CD4-positive, alpha-beta T cell (primary cell): ENCODE measurements at regions not wholly inside any gene's neighbourhood (a gene's known extent, or its start where the extent isn't known, plus 50 kb on each side); places are given as distances from the start of the nearest gene placed in this dataset.

Source experiments
- ATAC-seq: fragments of 200-7000 bp; cut with Tn5 transposase; one replicate; pipeline ENCODE4 v1.10.0; 2022; ENCODE audit warnings: mild to moderate bottlenecking; ENCODE audit not compliant: poor library complexity
- CTCF ChIA-PET: fragments of 350-600 bp; sonication (Branson Sonifier 250); formaldehyde crosslinking; loops from one replicate; lab custom pipeline; 2021; ENCODE audit warnings: antibody characterized with exemption, inconsistent platforms; lab: Charles Lee
- POLR2A ChIA-PET: fragments of 350-600 bp; sonication (Branson Sonifier 250); formaldehyde crosslinking; loops from one replicate; lab custom pipeline; 2021; ENCODE audit warnings: antibody characterized with exemption, inconsistent platforms; lab: Charles Lee
- DNase-seq, 14 experiments: peaks; one replicate each; pipeline ENCODE4 v3.0.0-alpha.2; 2013 to 2020; ENCODE audit warnings: mixed read lengths in 2 of 14
- H3K27ac ChIP-seq, 2 donors: one replicate each; pipeline versions ENCODE4 v1.5.1 to v1.7.0; 2013; ENCODE audit warnings: low read length in 2 of 2, low read depth in 1 of 2, mild to moderate bottlenecking in 1 of 2
- H3K27me3 ChIP-seq, 2 experiments: 1 replicate in 1 of 2; 2 replicates in 1 of 2; pipeline versions ENCODE4 v1.6.1 to v1.7.0; 2013; ENCODE audit warnings: low read length in 2 of 2, control low read depth in 1 of 2, mild to moderate bottlenecking in 1 of 2, moderate library complexity in 1 of 2; ENCODE audit not compliant: insufficient read depth in 2 of 2, control insufficient read depth in 1 of 2
- H3K36me3 ChIP-seq: one replicate; pipeline ENCODE4 v1.6.1; 2013; ENCODE audit warnings: low read length, control low read depth; ENCODE audit not compliant: insufficient read depth
- H3K4me1 ChIP-seq: one replicate; pipeline ENCODE4 v1.6.1; 2013; ENCODE audit warnings: low read length, control low read depth; ENCODE audit not compliant: insufficient read depth
- H3K4me3 ChIP-seq: one replicate; pipeline ENCODE4 v1.5.1; 2013; ENCODE audit warnings: mild to moderate bottlenecking, low read length, moderate library complexity
- H3K9me3 ChIP-seq, 2 experiments: 1 replicate in 1 of 2; 2 replicates in 1 of 2; pipeline versions ENCODE4 v1.6.1 to v1.7.0; 2013; ENCODE audit warnings: low read length in 2 of 2, mild to moderate bottlenecking in 2 of 2, control low read depth in 1 of 2, moderate library complexity in 1 of 2; ENCODE audit not compliant: control insufficient read depth in 1 of 2, insufficient read depth in 1 of 2
- H3K27ac Mint-ChIP-seq: one replicate; pipeline ENCODE4 v1.8.0; 2020; ENCODE audit warnings: mixed read lengths
- H3K27me3 Mint-ChIP-seq: one replicate; pipeline ENCODE4 v1.8.0; 2021; ENCODE audit warnings: mixed read lengths
- H3K36me3 Mint-ChIP-seq: one replicate; pipeline ENCODE4 v1.8.0; 2021; ENCODE audit warnings: low read depth, mixed read lengths
- H3K4me1 Mint-ChIP-seq: one replicate; pipeline ENCODE4 v1.8.0; 2021; ENCODE audit warnings: low read depth, mixed read lengths
- H3K4me3 Mint-ChIP-seq: one replicate; pipeline ENCODE4 v1.8.0; 2020; ENCODE audit warnings: mild to moderate bottlenecking, mixed read lengths
- H3K9me3 Mint-ChIP-seq: one replicate; pipeline ENCODE4 v1.8.0; 2020; ENCODE audit warnings: mixed read lengths
- intact Hi-C, 2 experiments: fragments of 100-400 bp; cut with DNase I in 1 of 2; cut with micrococcal nuclease in 1 of 2; formaldehyde crosslinking; loops; one replicate each; pipeline versions ENCODE4 v1.15.1 to v1.9.0; 2023 to 2025; cut with DNase I, micrococcal nuclease
- TF ChIP-seq, protein P1 (sequence below): fragments of 200-600 bp; IDR thresholded peaks from one replicate; pipeline ENCODE4 v1.8.0; 2022; ENCODE audit warnings: antibody characterized with exemption, mild to moderate bottlenecking

DNA sequence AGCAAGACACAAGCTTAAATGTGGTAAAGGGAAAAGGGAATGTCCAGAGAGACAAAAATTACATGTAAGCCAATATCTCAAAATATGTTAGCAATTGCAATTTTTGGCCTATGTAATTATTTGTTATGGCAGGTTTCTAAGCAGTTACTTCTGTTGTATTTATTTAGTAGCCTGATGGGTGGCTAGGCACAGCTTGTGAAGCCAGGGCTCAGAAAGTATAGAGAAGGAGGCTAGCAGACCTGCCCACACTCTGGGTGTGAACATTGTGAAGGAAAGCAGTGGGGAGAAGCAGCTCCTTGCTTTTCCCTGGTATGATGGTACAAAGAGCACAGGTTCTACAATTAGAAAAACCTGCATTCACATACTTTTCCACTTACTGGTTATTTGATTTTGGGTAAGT, 196.5 kb upstream of the PGR start:
- Mint-ChIP-seq H3K9me3 (peaks cover 7% of the 10 kb centered on the region), H3K27me3 (no peaks in the 10 kb centered on the region), H3K36me3 (no peaks in the 10 kb centered on the region), H3K4me3 (no peak overlapping the region), H3K4me1 (no peaks in the 10 kb centered on the region), H3K27ac (no peak overlapping the region)
- Histone ChIP-seq H3K4me1 (no peaks in the 10 kb centered on the region), H3K36me3 (no peaks in the 10 kb centered on the region), H3K4me3 (no peak overlapping the region), H3K9me3 (no peaks in the 10 kb centered on the region), H3K27ac (no peak overlapping the region), H3K27me3 (no peaks in the 10 kb centered on the region)
- DNase-seq: no peak
- no peak for ATAC-seq
- intact Hi-C loops: no loop called here
- TF ChIP-seq, protein P1, sequence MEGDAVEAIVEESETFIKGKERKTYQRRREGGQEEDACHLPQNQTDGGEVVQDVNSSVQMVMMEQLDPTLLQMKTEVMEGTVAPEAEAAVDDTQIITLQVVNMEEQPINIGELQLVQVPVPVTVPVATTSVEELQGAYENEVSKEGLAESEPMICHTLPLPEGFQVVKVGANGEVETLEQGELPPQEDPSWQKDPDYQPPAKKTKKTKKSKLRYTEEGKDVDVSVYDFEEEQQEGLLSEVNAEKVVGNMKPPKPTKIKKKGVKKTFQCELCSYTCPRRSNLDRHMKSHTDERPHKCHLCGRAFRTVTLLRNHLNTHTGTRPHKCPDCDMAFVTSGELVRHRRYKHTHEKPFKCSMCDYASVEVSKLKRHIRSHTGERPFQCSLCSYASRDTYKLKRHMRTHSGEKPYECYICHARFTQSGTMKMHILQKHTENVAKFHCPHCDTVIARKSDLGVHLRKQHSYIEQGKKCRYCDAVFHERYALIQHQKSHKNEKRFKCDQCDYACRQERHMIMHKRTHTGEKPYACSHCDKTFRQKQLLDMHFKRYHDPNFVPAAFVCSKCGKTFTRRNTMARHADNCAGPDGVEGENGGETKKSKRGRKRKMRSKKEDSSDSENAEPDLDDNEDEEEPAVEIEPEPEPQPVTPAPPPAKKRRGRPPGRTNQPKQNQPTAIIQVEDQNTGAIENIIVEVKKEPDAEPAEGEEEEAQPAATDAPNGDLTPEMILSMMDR: no peak
- ChIA-PET POLR2A (no interaction called here), CTCF (no interaction called here)

DNA sequence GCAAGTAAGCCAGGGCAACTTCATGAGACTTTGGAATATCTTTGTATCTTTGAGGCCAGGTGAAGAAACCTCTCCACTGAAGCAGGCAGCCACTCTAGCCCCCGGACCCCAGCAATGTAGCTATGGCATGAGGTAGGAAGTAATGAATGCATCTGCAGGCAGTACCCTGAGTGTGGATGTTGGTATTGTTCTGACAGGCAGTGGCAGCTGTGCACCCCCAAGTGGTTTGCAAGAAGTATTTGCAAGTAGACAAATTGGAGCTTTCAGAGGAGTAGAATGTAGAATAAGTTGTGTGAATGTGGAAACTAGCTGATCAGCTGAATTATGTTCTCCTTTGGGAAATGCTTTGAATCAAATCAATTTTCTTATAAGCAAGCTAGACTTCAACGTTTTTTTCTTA, 194.4 kb upstream of the PGR start:
- Histone ChIP-seq H3K4me3 (no peak overlapping the region), H3K27me3 (no peaks in the 10 kb centered on the region), H3K36me3 (no peaks in the 10 kb centered on the region), H3K27ac (no peak overlapping the region), H3K9me3 (no peaks in the 10 kb centered on the region), H3K4me1 (no peaks in the 10 kb centered on the region)
- Mint-ChIP-seq H3K27ac (no peak overlapping the region), H3K4me1 (no peaks in the 10 kb centered on the region), H3K9me3 (peaks cover 3% of the 10 kb centered on the region), H3K27me3 (no peaks in the 10 kb centered on the region), H3K36me3 (no peaks in the 10 kb centered on the region), H3K4me3 (no peak overlapping the region)
- ChIA-PET CTCF (no interaction called here), POLR2A (no interaction called here)
- ATAC-seq (no peak), DNase-seq (no peak)
- intact Hi-C loops: no loop called here
- TF ChIP-seq, protein P1: no peak

DNA sequence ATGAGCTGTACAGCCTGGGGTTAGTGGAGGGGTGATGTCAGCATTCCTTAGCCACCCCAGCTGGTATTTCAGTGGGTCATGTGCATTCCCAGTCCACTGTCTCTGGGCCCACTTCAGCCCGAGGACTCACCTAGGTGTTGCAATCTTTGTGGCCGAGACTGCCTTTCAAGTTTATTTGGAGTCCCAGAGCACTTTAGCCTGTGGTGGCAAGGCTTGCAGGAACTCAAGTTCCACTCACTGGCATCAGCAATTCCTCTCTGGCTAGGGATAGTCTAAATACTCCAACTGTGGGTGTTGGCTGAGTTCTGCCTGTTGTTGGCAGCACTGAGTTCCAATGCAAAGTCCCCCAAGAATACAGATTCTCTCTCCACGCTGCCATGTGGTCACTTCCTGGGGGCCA, 191.6 kb upstream of the PGR start:
- H3K36me3 Mint-ChIP-seq: no peaks in the 10 kb centered on the region
- TF ChIP-seq, protein P1: no peak
- ATAC-seq (no peak), DNase-seq (no peak)
- no peaks in the 10 kb centered on the region for H3K27me3 Mint-ChIP-seq
- peaks cover 0 to 8% of the 10 kb centered on the region in 2 experiments for H3K9me3 ChIP-seq
- no peak overlapping the region for H3K4me3 ChIP-seq
- H3K4me3 Mint-ChIP-seq: no peak overlapping the region
- H3K4me1 ChIP-seq: no peaks in the 10 kb centered on the region
- no peaks in the 10 kb centered on the region for H3K4me1 Mint-ChIP-seq
- H3K36me3 ChIP-seq: no peaks in the 10 kb centered on the region
- no peaks in the 10 kb centered on the region for H3K27me3 ChIP-seq
- intact Hi-C loops: no loop called here
- peaks cover 3% of the 10 kb centered on the region for H3K9me3 Mint-ChIP-seq
- no peak overlapping the region for H3K27ac Mint-ChIP-seq
- CTCF ChIA-PET: no interaction called here
- POLR2A ChIA-PET: no interaction called here
- H3K27ac ChIP-seq: no peak overlapping the region
